ENCODE measurements at regions not wholly inside any gene's neighbourhood (a gene's known extent, or its start where the extent isn't known, plus 50 kb on each side); places are given as distances from the start of the nearest gene placed in this dataset.

DNA sequence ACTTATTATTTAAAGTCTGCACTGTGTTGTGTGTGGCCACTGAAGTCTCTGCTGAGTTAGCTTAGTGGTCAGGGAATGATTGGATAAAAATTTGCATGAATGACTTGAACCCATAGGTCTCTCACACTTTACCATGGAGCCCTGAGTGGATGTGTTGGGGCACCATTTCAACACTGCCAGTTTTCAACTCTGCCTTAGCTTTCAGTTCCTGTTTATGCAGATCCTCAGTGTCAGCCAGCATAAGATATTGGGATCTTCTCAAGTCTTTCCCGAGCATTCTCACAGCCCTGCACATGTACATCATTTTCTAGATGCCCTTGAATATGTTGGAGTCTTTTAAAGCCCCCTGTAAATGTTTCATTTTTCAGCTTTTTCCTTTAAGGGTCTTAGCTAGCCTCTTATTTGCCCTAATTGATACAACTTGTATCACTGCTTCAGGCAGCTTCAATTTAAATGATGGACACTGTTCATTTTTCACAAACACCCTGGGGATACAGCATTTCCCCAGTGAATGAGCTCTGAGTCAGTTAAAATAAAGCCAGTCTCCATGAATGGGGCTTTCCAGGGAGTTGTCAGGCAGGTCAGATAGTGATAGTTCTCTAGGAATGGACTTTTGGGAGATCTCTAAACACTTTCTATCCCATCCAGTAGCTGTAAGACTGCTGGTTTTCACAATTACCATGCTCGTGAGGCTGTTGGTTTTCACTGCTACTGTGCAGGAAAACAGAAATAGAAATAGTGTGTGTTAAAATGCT is 211.9 kb upstream of the PAPPA start:
- DNase-seq (ENCODE audit: low spot score): no peak

DNA sequence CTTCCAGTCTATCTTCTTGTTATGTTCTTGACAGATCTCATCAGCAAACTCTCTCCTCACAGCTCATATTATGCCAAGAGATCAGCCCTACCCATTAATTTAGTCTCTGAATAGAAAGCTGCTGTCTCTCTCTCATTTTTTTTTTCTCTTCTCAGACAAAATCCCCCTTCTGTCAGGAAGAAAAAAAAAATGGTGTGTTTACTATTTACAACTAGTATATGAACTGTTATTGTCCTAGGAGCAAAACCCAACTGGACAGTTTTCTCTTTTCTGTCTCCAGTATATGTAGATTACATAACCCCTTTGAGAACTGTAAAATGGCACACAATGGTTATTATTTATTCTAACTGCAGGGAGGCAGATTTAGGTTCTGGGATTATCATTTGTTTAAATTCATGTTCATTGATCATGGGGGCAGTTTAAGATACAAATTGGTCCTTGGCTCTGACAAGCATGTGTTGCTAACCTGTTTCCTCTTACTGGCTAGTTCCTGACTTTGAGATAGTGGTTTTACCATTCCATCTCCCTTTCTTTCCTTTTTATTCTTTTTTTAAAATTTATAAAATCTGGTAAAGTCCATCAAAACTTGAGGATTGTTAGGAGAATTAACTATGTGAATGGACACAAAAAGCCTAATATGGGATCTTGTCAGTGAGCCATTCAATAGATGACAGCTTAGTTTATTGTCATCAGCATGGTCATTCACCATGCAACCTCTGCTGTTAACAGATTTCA is 210.0 kb upstream of the PAPPA start:
- DNase-seq (ENCODE audit: low spot score): no peak

DNA sequence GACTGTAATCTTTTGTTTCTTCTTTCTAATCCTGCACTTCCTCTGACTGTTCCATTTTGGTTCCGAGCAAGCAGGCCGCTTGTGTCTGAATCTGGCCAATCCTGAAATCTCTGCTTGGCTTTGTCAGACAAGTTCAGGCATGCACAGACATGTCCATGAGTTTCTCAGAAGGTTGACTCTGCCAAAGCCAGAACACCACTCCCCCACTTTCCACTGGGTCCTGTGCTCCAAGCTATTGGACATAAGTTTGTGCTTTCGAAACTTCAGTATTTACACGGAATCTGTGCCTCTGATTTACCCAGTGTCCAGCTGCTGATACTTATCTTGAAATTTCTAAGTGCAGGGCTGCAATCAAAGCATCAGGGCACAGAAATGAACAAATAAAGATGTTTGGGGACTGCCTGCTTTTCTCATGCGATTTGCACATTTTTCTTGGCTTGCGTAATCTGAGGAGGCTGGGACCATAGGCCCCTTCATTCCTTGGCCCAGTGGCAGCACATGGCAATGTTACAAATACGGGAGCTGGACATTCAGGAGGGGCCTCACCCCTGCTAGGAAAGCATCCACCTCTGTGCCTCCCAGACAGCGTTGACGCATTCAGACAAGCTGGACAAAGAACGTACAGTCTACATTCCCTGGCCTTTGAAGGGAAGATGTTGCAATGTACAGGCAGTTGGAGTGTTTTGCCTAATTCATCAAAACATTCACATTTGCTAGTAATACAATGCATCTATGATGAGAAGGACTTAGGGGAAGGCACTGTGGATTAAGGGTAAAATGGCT is 209.2 kb upstream of the PAPPA start:
- DNase-seq (ENCODE audit: low spot score): no peak

DNA sequence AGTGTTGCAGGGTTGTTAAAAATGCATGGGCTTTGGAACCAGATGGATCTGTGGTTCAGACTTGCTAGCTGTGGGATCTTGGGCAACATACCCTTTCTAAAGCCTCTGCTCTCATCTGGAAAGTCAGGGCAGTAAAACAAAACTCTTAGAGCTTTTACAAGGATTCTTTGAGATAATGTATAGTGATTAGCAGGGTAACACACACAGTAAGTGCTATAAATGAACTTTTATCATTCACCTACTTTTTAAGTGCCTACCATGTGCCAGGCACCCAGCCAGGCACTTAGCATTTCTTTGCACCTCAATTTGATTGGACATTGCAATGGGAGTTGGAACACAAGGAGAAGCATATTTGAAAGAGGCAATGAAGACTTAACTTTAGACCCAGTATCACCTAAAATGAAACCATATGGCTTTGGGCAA is 208.6 kb upstream of the PAPPA start:
- no peak for DNase-seq (ENCODE audit: low spot score)

DNA sequence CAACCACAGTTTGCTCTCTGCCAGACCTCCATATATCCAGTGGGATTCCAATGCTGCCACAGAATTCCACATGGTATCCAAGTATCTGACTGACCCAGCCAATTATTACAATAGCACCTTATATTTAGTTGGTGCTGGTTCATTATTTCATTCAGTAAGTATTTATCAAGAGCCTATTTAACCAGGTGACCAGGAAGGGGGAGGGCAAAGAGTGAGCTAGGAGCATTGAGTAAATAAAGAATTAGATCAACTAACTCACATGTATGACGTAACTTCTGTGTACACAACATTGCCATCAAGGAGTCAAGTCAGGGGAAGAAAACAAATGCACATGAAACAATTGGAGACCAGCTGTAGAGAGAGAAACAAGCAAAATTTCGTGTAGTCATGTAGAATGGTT is 207.1 kb upstream of the PAPPA start:
- DNase-seq (ENCODE audit: low spot score): no peak

DNA sequence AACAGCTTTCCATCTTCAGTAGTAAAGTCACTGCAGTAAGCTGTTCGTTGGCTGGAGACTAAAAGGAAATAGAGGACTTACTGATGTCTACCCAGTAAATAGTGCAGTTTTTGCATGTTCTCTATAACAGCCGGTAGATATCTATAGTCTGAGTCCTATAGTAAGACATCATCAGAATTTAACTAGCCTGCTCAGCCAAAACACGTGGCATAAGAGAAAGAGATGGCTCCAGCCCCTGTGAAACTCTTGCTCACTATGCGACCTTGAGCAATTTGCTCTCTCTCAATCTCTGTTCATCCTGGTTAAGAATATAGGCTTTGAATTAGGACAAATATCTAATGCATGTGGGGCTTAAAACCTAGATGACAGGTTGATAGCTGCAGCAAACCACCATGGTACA is 201.6 kb upstream of the PAPPA start:
- DNase-seq (ENCODE audit: low spot score): no peak

DNA sequence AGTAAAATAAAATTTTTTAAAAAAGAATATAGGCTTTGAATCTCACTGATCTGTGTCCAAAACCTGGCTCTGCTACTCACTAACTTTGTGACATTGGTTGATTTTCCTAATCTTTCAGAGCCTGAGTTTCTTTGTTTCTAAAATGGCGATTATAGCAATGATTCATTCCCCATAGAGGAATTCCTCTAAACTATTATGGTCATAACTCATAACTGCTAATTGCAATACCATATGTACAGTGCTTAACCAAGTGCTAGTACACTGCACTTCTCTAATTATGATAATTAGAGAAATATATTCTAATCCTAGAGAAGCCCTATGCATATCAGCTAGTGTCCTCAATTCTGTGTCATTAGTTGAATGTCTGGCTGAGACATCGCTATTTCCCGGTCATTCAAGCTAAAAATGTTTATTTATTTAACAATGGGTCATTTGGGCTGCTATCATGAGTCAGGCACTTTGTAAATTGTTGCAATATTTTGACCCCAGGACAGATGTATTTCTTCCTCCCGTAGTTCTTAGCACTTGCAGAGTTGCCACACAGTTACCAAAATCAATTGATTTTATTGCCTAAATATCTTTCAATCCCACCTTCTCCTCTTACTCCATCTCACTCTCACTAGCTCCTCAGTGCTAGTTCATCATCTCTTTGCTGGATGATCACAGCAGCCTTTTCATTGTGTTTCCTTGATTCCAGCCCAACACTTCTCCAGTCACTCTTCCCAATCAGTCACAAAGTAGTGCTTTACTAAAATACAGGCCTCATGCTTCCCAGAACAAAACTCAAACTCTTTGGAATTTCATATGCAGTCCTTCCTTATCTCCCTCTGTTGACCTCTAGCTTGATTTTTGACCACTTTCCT is 200.9 kb upstream of the PAPPA start:
- no peak for DNase-seq (ENCODE audit: low spot score)

DNA sequence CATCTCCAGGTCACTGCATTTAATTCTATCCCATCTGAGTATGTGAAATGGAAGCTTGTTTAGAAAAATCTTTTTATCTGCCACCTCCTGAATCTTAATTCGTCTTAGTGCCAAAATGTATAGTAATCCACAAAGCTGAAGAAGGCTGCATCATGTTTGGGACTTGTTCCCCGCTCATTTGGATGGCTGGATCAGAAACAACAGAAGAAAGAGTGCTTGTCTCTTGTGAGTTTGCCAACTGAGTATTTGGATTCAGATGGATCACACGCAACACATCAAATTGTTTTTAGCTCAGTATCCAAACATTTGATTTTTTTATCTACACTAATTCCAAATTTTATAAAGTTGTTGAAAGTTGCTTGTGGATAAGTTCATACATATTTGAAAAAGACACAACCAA is 197.2 kb upstream of the PAPPA start:
- DNase-seq (ENCODE audit: low spot score): no peak

DNA sequence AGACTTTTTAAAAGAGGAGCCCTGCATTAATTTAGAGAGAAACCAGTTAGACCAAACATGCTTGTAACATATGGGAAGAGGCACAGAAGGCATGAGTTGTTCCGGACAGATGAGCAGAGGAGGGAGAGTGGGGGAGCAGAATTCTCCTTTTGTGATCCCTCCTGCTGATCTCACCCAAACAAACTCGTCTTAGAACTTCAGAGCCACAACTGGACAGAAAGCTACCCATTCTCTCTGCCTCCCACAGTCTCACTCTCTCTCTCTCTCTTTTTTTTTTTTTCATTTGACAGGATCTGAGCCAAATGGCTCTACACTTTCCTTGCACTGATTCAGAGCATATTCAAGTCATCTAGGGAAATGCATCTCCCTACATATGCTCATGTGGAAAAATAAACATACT is 196.0 kb upstream of the PAPPA start:
- DNase-seq (ENCODE audit: low spot score): no peak

DNA sequence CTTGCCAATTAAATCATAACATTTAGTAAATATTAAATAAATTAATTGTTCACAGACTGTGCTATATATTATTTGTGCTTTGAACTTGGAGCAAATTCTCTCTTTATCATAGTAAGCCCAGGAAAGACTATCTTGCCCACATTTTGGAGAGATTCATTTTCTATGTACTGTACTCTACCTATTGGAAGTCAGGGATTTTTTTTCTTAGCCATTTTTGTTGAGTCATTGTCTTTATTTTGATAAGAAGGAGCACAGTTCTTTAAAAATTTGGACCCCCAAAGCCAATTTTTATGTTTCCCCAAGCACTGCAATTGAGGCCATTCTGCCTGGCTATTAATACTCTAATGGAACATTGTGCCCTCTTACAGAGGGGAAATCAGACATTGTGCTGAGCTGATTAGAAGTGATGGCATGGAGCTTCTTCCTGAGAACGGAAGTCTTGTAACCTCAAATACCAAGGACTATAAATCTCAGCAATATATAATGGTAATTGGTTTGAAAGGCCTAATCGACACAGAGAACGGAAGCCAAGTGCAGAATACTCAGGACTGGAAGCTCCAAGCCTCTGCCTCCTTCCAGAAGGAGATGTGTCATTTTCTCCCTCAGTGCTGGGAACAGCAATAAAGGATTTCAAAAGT is 188.8 kb upstream of the PAPPA start:
- DNase-seq (ENCODE audit: low spot score): no peak

DNA sequence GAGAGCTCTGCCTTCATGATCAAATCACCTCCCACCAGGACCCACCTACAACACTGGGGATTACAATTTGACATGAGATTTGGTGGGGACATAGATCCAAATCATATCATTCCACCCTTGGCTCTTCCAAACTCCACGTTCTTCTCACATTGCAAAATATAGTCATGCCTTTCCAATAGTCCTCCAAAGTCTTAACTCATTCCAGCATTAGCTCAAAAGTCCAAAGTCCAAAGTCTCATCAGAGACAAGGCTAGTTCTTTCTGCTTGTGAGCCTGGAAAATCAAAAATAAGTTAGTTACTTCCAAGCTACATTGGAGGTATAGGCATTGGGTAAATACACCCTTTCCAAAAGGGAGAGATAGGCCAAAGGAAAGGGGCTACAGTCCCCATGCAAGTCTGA is 186.9 kb upstream of the PAPPA start:
- no peak for DNase-seq (ENCODE audit: low spot score)

DNA sequence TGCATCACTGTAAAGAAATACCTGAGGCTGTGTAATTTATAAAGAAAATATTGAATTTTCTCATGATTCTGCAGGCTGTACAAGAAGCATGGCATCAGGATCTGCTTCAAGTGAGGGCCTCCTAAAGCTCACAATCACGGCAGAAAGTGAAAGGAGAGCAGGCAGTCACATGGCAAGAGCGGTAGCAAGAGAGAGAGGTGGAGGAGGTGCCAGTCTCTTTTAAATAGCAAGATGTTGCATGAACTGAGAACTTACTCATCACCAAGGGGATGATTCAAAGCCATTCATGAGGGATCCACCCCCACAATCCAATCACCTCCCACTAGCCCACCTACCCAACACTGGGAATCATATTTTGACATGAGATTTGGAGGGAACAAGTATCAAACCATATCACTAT is 184.5 kb upstream of the PAPPA start:
- no peak for DNase-seq (ENCODE audit: low spot score)

DNA sequence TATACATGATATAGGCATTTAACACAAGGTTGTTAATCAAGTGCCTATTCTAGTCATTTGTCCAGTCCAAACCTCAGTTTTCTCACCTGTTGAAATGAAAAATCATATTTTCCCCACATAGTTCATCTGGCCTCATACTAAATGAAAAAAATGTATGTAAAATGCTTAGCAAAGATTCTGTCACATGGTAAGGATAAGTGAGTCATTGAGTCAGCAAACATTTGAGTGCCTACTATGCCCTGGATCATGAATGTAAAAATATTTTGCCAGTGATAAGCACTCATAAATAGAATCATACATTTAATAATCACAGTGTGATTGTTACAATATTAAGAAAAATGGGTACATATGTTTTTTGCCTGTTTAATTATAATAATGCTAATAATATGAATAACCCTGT is 181.2 kb upstream of the PAPPA start:
- DNase-seq (ENCODE audit: low spot score): no peak

DNA sequence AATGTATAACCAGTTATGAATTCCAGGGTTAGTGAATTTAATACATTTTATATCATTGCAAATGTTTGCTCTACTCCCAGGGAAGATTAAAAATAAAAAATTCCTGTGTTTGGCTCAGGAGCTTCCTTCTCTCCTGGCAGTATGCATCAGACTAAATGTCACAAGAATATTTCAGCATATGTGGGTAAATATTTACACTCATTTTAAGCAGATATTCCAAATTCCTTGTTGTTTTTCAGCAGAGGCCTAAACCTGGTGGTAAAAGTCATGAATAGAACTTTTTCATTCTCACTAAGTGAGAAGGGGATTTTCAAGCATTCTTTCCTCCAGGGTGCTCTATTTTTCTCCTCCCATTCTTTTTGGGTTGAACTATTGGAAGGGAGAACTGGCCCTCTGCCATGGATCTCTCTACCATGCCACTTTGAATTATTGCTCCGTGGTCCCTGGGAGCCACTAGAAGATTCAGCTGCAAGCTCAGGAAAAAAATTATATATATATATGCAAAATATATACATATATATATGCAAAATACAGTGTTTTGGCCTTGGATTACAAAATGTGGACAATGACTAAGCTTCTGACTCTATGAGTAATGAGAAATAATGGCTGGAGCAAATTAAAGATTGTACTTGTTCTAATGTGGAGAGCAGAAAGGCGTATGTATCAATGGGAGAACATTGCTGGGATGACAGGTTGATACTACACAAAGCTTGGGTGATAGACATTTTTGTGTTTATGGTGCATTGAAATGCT is 180.6 kb upstream of the PAPPA start:
- DNase-seq (ENCODE audit: low spot score): no peak

DNA sequence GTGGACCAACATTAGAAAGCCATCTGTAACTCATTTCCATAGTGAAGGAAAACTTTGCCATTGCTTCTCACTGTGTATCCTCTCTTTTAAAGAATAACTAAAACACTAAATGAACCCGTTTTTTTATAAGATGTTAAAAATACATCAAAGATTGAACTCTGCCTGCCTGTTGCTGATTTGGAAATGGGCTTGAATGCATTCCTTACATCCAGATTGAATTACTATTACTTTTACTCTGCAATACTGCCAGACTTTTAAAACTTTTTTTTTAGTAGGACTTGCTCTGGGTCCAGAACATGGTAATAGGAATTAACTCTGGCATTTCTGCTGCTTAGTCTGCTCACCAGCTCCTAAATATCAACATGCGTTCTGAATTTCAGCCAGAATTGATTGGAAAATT is 176.8 kb upstream of the PAPPA start:
- no peak for DNase-seq (ENCODE audit: low spot score)

DNA sequence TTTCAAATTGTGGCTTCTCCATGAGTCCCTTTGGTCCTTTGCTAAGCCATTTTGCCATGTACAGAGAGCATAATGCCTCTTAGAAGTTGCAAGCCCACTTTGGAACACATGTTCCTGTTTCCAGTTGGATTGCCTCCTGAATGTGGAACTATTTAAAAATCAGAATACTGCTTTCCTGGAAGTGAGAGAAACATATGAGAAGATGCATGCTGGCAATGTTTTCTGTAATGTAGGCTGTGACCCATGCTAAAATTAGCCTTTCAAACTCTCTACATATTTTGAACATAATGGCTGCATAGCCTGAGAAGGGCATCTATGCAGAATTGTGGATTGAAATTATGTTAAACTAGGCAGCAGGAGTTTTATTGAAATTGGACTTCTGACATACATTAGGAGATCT is 175.5 kb upstream of the PAPPA start:
- DNase-seq (ENCODE audit: low spot score): no peak

DNA sequence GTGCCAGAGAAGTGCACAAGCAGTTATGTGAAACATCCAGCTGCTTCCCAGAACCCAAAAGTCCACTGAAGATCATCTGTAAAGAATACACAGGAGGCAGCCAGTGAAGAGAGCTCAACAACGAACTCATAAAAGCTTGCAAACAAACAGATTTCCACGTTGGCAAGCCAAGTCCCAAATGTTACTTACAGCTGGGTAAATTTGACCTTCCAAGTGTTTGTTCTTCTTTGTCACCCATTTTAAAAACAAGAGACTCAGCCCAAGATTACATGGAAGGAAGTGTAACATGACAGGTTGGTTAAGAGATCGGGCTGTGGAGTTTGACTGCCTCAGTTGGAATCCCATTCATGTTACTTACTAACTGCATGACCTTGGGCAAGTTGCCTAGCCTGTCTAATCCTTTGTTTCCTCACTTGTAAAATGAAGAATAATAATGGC is 174.9 kb upstream of the PAPPA start:
- DNase-seq (ENCODE audit: low spot score): no peak

DNA sequence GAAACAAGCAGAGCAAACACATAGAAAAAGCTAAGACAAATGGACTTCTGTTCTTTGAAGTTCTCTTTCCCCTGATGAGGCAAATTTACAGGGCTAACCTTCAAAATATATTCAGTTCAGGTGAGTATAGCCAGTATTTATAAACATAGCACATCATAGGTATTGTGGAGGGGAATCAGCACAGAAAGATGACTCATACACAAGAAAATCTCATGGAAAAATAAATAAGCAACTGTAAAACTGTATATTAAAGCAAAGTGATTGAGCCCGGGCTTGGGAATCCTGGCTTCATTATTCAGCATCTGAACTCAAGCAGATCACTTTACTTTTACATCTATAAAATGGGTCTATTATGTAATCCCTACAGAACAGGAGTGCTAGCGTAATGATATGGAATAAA is 173.5 kb upstream of the PAPPA start:
- no peak for DNase-seq (ENCODE audit: low spot score)

DNA sequence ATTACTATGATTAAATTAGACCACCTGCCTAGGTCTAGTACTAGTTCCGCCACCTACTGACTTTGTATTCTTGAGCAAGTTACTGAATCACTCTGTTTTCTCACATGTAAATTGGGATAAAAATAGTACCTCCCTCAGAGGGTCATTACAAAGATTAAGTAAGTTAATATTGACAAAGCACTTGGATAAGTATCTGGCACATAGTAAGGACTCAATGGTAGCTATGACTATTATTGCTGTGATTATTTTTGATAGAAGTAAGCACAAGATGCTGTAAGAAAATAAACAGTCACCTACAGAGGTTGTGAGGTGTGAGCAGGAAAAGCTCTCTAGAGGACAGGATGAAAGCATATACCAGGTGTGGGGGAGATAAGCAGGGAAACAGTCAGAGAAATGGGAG is 173.1 kb upstream of the PAPPA start:
- no peak for DNase-seq (ENCODE audit: low spot score)

DNA sequence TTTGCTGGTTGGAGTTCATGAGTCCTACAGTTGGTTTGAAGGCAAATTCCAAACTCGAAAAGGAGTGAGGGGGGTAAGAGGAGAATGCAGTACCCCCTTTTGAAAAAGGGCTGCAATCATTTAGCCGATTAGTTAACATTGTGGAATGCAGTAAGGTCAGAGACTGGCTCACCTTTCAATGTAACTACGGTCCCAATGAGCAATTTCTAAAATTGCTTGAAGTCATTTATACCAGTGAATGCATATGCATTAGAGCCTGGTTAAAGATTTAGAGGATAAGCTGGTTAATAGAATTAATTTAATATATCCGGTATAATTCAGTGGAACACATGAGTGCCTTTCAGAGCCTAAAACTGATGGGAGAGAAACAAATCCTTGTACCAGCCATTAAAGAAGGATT is 172.6 kb upstream of the PAPPA start:
- no peak for DNase-seq (ENCODE audit: low spot score)

DNA sequence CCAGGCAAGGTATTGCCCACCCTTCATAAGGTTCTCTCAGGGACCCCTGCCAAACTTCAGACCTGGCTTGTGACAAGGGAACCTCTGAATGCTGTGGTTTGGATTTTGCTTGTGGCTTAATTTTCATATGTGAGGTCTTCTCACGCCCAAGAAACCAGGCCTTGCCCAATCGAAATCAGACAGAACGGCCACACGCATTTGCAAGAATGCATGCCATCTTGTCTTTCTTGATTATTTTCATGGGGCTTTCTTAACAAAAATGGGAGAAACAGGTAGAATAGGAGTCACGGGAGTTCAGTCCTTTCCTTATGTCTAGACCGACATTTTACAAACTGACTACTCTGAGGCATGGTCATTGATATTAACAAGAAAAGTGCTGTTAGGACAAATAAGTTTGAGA is 170.2 kb upstream of the PAPPA start:
- no peak for DNase-seq (ENCODE audit: low spot score)
